T-helper 22 cell (primary cell): ENCODE measurements at regions not wholly inside any gene's neighbourhood (a gene's known extent, or its start where the extent isn't known, plus 50 kb on each side); places are given as distances from the start of the nearest gene placed in this dataset.

Source experiments
- DNase-seq: peaks from one replicate; pipeline ENCODE4 v3.0.0-alpha.2; 2020; ENCODE audit warnings: low read depth

DNA sequence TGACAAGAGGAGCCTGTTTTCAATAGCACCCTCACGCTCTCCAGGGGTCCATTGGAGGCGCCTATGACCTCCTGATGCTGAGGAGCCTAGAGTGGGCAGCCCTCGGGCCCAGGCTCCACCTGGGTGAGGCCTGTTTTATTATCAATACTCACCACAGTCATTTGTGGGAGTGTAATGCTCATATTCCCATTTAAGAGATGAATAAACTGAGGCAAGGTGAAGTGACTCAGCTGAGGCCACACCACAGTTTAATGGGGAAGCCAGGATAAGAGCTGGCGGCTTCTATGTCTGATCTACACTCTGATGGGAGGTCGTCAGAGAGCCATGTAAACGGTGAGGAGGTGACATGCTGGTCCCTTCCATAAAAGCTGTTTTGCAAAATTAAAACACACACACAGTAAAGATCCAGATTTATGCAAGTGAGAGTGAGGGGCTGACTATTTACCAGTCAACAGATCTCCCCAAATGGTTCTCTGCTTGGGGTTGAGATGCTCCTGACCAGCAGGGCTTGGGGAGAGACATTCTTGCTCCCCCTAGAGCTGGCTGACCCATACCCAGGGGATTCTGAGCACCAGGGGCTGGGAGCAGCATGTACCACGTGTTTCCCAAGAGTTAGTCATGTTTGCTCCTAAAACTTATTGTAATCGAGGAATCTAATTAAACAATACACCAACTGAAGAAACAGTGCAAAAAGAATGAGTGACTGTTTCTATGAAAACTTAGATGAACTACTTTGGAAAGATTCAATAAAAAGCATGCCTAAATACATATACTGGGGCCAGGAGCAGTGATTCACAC, 81.0 kb upstream of the INSIG1 start:
- DNase-seq, result no peak

GRCh38 chr7:155217634-155218033, 80.0 kb upstream of the INSIG1 start:
- DNase-seq, result no peak

GRCh38 chr7:155218276-155219153, 79.2 kb upstream of the INSIG1 start:
- DNase-seq, result no peak

DNA sequence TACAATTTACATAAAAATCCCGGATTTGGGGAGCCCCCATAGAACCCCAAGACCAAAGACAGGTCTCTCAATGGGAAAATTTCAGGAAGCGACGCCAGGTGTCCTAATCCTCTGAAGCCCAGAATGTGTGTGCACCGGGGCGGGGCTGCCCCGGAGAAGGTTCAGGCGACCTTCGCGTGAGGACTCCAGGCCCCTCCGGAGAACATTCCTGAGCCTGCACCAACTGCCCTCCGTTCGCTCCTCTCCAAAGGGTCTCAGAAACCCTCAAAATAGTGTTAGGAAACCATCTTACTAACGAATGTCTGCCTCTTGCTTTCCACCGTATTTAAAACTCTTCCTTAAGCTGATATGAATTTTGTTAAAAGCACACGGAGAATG, 78.5 kb upstream of the INSIG1 start:
- no peak for DNase-seq

DNA sequence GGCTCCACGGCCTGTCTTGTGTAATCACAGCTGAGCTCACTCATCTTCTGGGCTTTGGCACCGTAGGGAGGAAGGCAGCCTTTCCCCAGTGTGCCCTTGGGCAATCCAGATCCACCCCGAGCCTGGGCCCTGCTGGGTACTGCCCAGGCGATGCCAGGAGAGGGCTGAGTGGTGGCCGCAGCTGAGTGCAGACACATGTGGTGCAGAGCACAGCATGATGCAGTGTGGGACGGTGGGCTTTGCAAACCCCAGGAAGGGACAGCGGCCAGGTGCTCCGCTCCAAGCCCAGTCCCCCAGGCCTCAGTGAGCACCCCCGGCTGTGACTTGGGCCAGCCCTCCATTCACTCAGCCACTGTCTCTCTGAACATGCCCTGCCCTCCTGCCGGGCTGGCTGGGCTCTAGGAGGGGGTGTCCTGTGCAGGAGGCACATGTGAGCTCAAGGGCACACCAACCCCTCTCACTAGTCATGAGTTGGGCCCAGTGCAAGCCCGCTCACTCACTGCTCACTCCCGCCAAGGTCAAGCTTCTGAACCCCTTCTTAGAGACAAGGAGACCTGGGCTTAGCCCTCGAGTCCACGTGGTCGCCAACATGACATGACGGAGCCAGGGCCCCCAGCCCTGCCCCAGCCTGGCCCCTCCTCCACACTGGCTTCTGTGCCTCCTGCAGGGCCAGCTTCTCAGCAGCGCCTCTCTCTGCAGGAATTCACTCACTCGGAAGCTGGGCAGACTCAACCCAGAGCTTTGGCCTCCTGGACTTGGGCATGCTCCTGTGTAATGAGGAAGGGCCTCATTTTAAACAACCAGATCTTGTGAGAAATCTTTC, 77.5 kb upstream of the INSIG1 start:
- DNase-seq, result no peak

GRCh38 chr7:155220903-155221302, 76.8 kb upstream of the INSIG1 start:
- DNase-seq, result no peak

DNA sequence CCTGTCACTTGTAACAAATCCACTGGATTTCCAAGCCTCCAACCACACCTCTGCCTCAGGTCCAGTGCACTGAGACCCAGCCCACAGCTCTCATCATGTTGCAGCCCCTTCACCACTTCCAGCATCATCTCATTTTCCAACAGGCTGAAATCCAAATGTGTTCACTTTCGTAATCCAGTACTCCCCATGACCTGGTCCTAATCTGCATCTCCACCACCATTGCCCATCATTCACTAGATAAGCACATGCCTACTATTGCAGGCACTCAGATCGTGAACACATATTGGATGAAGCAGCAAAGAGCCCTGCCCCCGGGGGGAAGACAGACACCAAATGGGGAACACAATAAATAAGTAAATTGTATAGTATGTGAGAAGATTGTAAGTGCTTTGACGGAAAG, 76.1 kb upstream of the INSIG1 start:
- no peak for DNase-seq

DNA sequence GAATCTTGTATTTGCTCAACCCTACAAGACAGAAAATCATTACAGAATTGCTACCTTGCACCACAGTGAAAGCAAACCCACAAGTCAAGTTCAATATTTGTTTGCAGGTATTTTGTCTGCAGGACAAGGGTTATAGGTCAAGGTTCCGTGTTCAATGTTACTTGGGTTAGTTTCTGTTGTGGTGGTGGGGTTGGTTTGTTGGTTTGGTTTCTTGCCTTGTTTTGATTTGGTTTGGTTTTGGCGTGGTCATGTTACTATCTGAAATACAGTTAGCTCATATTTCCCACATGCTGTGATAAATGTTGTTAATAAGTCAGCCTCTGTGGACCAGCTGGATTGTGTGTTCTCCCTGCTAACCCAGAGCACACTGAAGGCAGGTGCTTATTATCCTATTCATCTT, 75.6 kb upstream of the INSIG1 start:
- DNase-seq, result no peak

DNA sequence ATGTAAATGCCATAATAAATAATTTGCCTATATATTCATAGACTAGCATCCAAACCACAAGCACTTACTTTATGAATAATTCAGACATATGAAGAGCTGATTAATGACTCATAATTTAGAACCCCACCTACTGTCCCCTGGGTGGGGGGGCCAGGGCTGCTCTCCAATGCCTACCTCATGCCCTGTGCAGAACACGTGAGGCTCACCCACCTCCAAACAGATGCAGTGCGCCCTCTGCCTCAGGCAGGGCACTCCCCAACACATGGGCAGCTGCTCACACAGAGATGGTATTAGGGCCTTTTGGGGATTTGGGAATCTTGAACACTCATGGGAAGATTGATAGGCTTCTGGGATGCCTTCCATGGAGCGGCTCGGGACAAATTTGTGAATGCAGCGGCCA, 75.1 kb upstream of the INSIG1 start:
- DNase-seq, result no peak

GRCh38 chr7:155223021-155223420, 74.7 kb upstream of the INSIG1 start:
- DNase-seq, result no peak

- DNase-seq, result no peak
These were observed 74.2 kb upstream of the INSIG1 start for GRCh38 chr7:155223503-155223902.

- no peak for DNase-seq
These were observed 73.4 kb upstream of the INSIG1 start for GRCh38 chr7:155224116-155224811.

- DNase-seq, result no peak
These were observed 72.6 kb upstream of the INSIG1 start for GRCh38 chr7:155225095-155225494.

- no peak for DNase-seq
These were observed 72.2 kb upstream of the INSIG1 start for GRCh38 chr7:155225516-155225915.

GRCh38 chr7:155226261-155227003, 71.2 kb upstream of the INSIG1 start:
- DNase-seq, result no peak

- no peak for DNase-seq
These were observed 70.5 kb upstream of the INSIG1 start for GRCh38 chr7:155227004-155227787.

DNA sequence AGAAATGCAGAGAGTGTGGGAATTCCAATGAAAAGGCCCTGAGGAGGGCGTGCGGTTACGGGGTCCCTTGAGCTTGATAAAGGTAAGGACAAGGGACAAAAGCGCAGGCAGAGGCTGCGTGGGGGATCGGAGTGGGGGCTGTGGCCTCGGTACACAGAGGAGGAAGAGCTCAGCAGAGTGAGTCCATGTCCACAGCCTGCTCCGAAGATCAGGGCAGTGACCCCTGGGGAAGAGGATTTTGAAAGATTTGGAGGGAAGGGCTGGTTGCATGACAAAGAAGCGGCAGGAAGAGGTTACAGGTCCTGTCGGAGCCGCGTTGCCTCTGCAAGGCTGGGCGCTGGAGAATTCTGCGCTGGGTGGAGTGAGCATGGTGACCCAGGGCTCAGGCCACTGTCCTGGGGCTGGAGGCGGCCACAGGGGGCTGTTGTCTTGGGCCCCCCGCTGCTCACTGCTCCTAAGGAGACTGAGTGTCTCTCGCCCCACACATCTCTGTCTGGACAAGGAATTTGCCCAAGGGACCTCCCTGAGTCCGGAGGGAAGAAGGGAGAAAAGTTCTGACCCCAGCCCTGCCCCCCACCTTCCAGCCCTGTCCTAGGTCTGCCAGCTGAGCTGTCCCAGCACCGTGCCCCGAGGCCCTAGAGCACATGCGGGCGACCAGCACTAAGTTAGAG, 69.8 kb upstream of the INSIG1 start:
- DNase-seq, result no peak

DNA sequence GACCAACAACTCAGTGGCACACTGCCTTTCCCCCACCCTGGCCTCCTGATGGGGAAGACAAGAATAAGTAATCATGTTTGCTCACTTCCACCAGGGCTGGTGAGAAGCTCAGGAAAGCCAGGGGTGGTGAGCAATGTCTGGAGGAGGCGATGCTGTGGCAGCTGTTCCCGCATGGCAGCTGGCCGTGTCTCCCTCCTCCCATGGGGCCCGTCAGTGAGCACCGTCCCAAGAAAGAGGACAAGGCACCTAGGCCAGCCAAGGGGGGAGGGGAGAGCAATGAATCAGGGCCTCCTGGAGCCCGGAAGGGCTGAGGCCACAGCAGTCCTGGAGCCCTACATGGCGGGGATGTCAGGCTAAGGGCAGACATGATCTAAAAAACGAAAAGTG, 69.2 kb upstream of the INSIG1 start:
- no peak for DNase-seq

DNA sequence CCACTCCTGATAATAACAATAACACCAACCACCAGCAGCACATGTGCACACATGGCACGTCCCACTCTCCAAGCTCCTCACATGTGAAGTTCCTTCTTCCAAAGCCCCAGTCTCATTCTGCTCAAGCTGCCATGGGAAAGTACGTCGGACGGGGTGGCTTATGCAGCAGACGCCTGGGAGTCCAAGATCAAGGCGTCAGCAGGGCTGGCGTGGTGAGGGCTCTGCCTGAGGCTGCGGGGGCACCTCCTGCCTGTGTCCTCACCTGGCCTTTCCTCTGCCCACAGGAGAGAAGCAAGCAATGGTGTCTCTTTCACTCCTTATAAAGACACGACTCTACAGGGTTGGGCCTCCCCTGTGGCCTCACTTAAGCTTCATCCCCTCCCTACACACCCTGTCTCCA, 68.8 kb upstream of the INSIG1 start:
- no peak for DNase-seq
